CD4-positive, alpha-beta T cell (primary cell): ENCODE measurements at regions not wholly inside any gene's neighbourhood (a gene's known extent, or its start where the extent isn't known, plus 50 kb on each side); places are given as distances from the start of the nearest gene placed in this dataset.
"Not testable (repeated sequence)": the region's sequence is repeated elsewhere in the genome, so short reads cannot be mapped to it uniquely, and the experiment has no call there.

ENCODE experiments used
- ATAC-seq: fragments of 200-7000 bp; cut with Tn5 transposase; one replicate; pipeline ENCODE4 v1.10.0; 2022; ENCODE audit warnings: mild to moderate bottlenecking; ENCODE audit not compliant: poor library complexity
- CTCF ChIA-PET: fragments of 350-600 bp; sonication (Branson Sonifier 250); formaldehyde crosslinking; loops from one replicate; lab custom pipeline; 2021; ENCODE audit warnings: antibody characterized with exemption, inconsistent platforms; lab: Charles Lee
- POLR2A ChIA-PET: fragments of 350-600 bp; sonication (Branson Sonifier 250); formaldehyde crosslinking; loops from one replicate; lab custom pipeline; 2021; ENCODE audit warnings: antibody characterized with exemption, inconsistent platforms; lab: Charles Lee
- DNase-seq, 14 experiments: peaks; one replicate each; pipeline ENCODE4 v3.0.0-alpha.2; 2013 to 2020; ENCODE audit warnings: mixed read lengths in 2 of 14
- H3K27ac ChIP-seq, 2 donors: one replicate each; pipeline versions ENCODE4 v1.5.1 to v1.7.0; 2013; ENCODE audit warnings: low read length in 2 of 2, low read depth in 1 of 2, mild to moderate bottlenecking in 1 of 2
- H3K27me3 ChIP-seq, 2 experiments: 1 replicate in 1 of 2; 2 replicates in 1 of 2; pipeline versions ENCODE4 v1.6.1 to v1.7.0; 2013; ENCODE audit warnings: low read length in 2 of 2, control low read depth in 1 of 2, mild to moderate bottlenecking in 1 of 2, moderate library complexity in 1 of 2; ENCODE audit not compliant: insufficient read depth in 2 of 2, control insufficient read depth in 1 of 2
- H3K36me3 ChIP-seq: one replicate; pipeline ENCODE4 v1.6.1; 2013; ENCODE audit warnings: low read length, control low read depth; ENCODE audit not compliant: insufficient read depth
- H3K4me1 ChIP-seq: one replicate; pipeline ENCODE4 v1.6.1; 2013; ENCODE audit warnings: low read length, control low read depth; ENCODE audit not compliant: insufficient read depth
- H3K4me3 ChIP-seq: one replicate; pipeline ENCODE4 v1.5.1; 2013; ENCODE audit warnings: mild to moderate bottlenecking, low read length, moderate library complexity
- H3K9me3 ChIP-seq, 2 experiments: 1 replicate in 1 of 2; 2 replicates in 1 of 2; pipeline versions ENCODE4 v1.6.1 to v1.7.0; 2013; ENCODE audit warnings: low read length in 2 of 2, mild to moderate bottlenecking in 2 of 2, control low read depth in 1 of 2, moderate library complexity in 1 of 2; ENCODE audit not compliant: control insufficient read depth in 1 of 2, insufficient read depth in 1 of 2
- H3K27ac Mint-ChIP-seq: one replicate; pipeline ENCODE4 v1.8.0; 2020; ENCODE audit warnings: mixed read lengths
- H3K27me3 Mint-ChIP-seq: one replicate; pipeline ENCODE4 v1.8.0; 2021; ENCODE audit warnings: mixed read lengths
- H3K36me3 Mint-ChIP-seq: one replicate; pipeline ENCODE4 v1.8.0; 2021; ENCODE audit warnings: low read depth, mixed read lengths
- H3K4me1 Mint-ChIP-seq: one replicate; pipeline ENCODE4 v1.8.0; 2021; ENCODE audit warnings: low read depth, mixed read lengths
- H3K4me3 Mint-ChIP-seq: one replicate; pipeline ENCODE4 v1.8.0; 2020; ENCODE audit warnings: mild to moderate bottlenecking, mixed read lengths
- H3K9me3 Mint-ChIP-seq: one replicate; pipeline ENCODE4 v1.8.0; 2020; ENCODE audit warnings: mixed read lengths
- intact Hi-C, 2 experiments: fragments of 100-400 bp; cut with DNase I in 1 of 2; cut with micrococcal nuclease in 1 of 2; formaldehyde crosslinking; loops; one replicate each; pipeline versions ENCODE4 v1.15.1 to v1.9.0; 2023 to 2025; cut with DNase I, micrococcal nuclease
- TF ChIP-seq, protein P1 (sequence below): fragments of 200-600 bp; IDR thresholded peaks from one replicate; pipeline ENCODE4 v1.8.0; 2022; ENCODE audit warnings: antibody characterized with exemption, mild to moderate bottlenecking

DNA sequence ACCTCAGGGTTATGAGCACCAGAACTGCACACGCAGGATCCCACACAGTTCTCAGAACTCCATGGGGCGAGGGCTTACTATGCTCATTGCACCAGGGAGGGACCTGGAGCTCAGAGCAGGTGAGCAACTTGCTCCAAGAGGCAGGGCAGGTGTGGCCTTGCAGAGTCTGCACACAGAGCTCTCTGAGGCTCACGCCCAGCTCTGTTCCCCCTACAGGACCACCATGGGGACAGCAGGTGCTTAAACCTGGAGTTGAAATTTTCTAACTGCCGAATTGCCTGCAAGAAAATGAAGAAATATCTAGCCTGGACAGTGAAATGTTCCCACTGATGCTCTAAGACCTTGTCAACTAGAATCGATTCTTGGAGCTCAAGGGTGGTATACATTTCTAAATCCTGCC lies 49.9 kb upstream of the MSMB start:
- ATAC-seq, DNase-seq, H3K4me1 Mint-ChIP-seq, H3K27ac Mint-ChIP-seq, H3K36me3 Mint-ChIP-seq, H3K27me3 Mint-ChIP-seq, H3K27me3 ChIP-seq, H3K36me3 ChIP-seq, H3K4me3 ChIP-seq, H3K9me3 Mint-ChIP-seq, H3K9me3 ChIP-seq, intact Hi-C loops: not testable (repeated sequence)
- ChIA-PET CTCF (interaction anchor here (1.5 to 1.9 kb wide), 2 partner anchors 11 to 67 kb away, joined by 4 read pairs; no protein-coding TSS in a partner anchor), POLR2A (interaction anchor here (1.4 to 1.7 kb wide), 2 partner anchors 11 to 67 kb away, joined by 3 to 6 read pairs; no protein-coding TSS in a partner anchor)
- peak overlapping the region; percentile 88 for H3K4me3 Mint-ChIP-seq
- Histone ChIP-seq H3K4me1 (peaks cover 78% of the 10 kb centered on the region), H3K27ac (peak overlapping the region in 1 of 2 donors; percentile 82)

DNA sequence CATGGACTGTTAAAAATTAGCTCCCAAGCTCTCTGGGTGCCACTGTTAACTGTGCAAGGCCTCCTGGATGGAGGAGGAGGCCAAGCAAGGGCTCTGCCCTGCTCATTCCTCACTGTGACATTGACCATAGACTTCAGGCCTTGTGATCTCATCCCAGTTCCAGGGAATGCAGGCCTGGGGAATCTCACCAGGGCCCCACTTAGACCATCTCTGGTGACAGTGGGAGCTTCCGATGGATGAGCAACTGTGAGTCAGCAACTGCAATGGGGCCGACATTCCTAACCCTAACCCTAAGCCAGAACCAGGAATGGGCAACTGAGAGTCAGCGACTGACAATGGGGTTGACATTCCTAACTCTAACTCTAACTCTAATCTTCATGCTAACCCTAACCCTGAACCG lies 50.4 kb upstream of the MSMB start:
- CTCF ChIA-PET = interaction anchor here (1.9 kb wide), 1 partner anchor 67 kb away, joined by 4 read pairs; no protein-coding TSS in a partner anchor
- intact Hi-C loops = no loop called here
- Histone ChIP-seq H3K9me3 (peaks cover 0 to 7% of the 10 kb centered on the region in 2 experiments), H3K4me1 (peaks cover 73% of the 10 kb centered on the region), H3K27me3 (no peaks in the 10 kb centered on the region), H3K4me3 (no peak overlapping the region), H3K36me3 (no peaks in the 10 kb centered on the region), H3K27ac (peak overlapping the region; percentile 21 to 73)
- Mint-ChIP-seq H3K27me3 (no peaks in the 10 kb centered on the region), H3K36me3 (no peaks in the 10 kb centered on the region), H3K4me1 (peaks cover 8% of the 10 kb centered on the region), H3K27ac (no peak overlapping the region), H3K4me3 (peak overlapping the region; percentile 88), H3K9me3 (no peaks in the 10 kb centered on the region)
- TF ChIP-seq, protein P1, sequence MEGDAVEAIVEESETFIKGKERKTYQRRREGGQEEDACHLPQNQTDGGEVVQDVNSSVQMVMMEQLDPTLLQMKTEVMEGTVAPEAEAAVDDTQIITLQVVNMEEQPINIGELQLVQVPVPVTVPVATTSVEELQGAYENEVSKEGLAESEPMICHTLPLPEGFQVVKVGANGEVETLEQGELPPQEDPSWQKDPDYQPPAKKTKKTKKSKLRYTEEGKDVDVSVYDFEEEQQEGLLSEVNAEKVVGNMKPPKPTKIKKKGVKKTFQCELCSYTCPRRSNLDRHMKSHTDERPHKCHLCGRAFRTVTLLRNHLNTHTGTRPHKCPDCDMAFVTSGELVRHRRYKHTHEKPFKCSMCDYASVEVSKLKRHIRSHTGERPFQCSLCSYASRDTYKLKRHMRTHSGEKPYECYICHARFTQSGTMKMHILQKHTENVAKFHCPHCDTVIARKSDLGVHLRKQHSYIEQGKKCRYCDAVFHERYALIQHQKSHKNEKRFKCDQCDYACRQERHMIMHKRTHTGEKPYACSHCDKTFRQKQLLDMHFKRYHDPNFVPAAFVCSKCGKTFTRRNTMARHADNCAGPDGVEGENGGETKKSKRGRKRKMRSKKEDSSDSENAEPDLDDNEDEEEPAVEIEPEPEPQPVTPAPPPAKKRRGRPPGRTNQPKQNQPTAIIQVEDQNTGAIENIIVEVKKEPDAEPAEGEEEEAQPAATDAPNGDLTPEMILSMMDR = no peak
- ATAC-seq (no peak), DNase-seq (no peak)
- POLR2A ChIA-PET = interaction anchor here (1.5 to 1.7 kb wide), 2 partner anchors 10 to 68 kb away, joined by 3 to 4 read pairs; no protein-coding TSS in a partner anchor

DNA sequence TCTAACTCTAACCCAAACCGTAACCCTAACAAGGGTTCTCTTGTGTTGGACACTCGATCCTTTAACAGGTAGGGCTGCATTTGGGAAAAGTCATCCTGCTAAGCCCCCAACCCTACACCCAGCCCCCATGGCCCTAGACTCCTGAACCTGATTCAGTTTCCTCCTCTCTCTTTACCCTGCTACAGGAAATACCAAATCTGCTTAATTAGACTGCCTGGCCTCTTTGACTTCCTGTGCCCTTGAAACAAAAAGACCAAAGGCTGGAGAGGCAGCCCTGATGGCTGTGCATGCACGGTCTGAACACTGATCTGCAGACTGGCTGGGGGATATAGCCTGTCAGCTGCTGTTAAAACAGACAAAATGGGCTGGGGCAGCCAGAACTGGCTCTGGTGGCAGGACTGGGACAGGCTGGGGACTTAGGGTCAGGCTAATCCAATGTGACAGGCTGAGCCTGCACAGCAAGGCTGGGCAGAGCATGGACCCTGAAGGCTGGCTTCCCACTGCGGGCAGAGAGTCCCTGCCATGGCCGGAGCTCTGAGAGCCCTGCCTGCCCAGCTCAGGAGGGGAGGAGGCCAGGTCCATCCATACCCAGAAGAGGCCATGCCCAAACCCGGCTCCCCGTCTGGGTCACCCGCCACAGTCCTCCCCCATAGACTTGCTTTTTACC lies 51.0 kb upstream of the MSMB start:
- POLR2A ChIA-PET = interaction anchor here (1.5 to 1.7 kb wide), 2 partner anchors 9 to 69 kb away, joined by 3 to 4 read pairs; no protein-coding TSS in a partner anchor
- H3K36me3 Mint-ChIP-seq = no peaks in the 10 kb centered on the region
- intact Hi-C loops = no loop called here

More for the DNA sequence above, 51.0 kb upstream of the MSMB start:
- Histone ChIP-seq H3K27ac (peak overlapping the region; percentile 14 to 73), H3K27me3 (no peaks in the 10 kb centered on the region), H3K4me3 (peak overlapping the region; percentile 2), H3K4me1 (peaks cover 67% of the 10 kb centered on the region), H3K36me3 (no peaks in the 10 kb centered on the region), H3K9me3 (peaks cover 0 to 7% of the 10 kb centered on the region in 2 experiments)
- ATAC-seq (no peak), DNase-seq (peak in 5 of 14 experiments; percentile 12 to 63 (median 42))
- CTCF ChIA-PET = no interaction called here
- Mint-ChIP-seq H3K4me3 (peak overlapping the region; percentile 88), H3K27me3 (no peaks in the 10 kb centered on the region), H3K9me3 (no peaks in the 10 kb centered on the region), H3K4me1 (peaks cover 8% of the 10 kb centered on the region), H3K27ac (no peak overlapping the region)
- TF ChIP-seq, protein P1 = no peak
